Esophagus muscularis mucosa (tissue), 4 donors: ENCODE measurements at regions not wholly inside any gene's neighbourhood (a gene's known extent, or its start where the extent isn't known, plus 50 kb on each side); places are given as distances from the start of the nearest gene placed in this dataset.

ENCODE experiments used
- CTCF ChIP-seq, 3 experiments: fragments of 200-600 bp in 2 of 3; fragments of 450-650 bp in 1 of 3; sonication (generic) in 2 of 3; IDR thresholded peaks; one replicate each; pipeline ENCODE4 v1.5.1; 2017 to 2019; ENCODE audit warnings: antibody characterized with exemption in 3 of 3, mild to moderate bottlenecking in 2 of 3, moderate library complexity in 1 of 3
- EP300 ChIP-seq: sonication (generic); formaldehyde crosslinking; IDR thresholded peaks from one replicate; pipeline ENCODE4 v1.6.1; 2017; ENCODE audit warnings: antibody characterized with exemption
- POLR2A ChIP-seq: fragments of 450-650 bp; IDR thresholded peaks from one replicate; pipeline ENCODE4 v1.6.1; 2017; ENCODE audit warnings: antibody characterized with exemption, moderate library complexity, mild to moderate bottlenecking, low read depth

- TF ChIP-seq CTCF (IDR thresholded peaks at IDR 0.05): no peak
- TF ChIP-seq POLR2A: no peak
- no peak for TF ChIP-seq EP300
These were observed 473.2 kb downstream of the ENC1 start for GRCh38 chr5:74167206-74167929.
